MM.1S (cell line): ENCODE measurements at regions not wholly inside any gene's neighbourhood (a gene's known extent, or its start where the extent isn't known, plus 50 kb on each side); places are given as distances from the start of the nearest gene placed in this dataset.

ENCODE experiments used
- DNase-seq: peaks from one replicate; pipeline ENCODE4 v3.0.0-alpha.2; 2015
- H2AFZ ChIP-seq: fragments of 300-600 bp; sonication (generic); 2 replicates; pipeline ENCODE4 v1.6.0; 2016; ENCODE audit warnings: antibody characterized with exemption, low read length
- H3F3A ChIP-seq: fragments of 300-600 bp; sonication (generic); 2 replicates; pipeline ENCODE4 v1.6.1; 2016; ENCODE audit warnings: mild to moderate bottlenecking, antibody characterized with exemption, low read length, moderate library complexity, mixed read lengths; ENCODE audit not compliant: insufficient read depth
- H3K27ac ChIP-seq: fragments of 300-600 bp; sonication (generic); 2 replicates; pipeline ENCODE4 v1.5.1; 2016; ENCODE audit warnings: mild to moderate bottlenecking, low read length
- H3K27me3 ChIP-seq: fragments of 300-600 bp; sonication (generic); replicated peaks from 2 replicates; pipeline ENCODE4 v1.6.0; 2016; ENCODE audit warnings: low read length; ENCODE audit not compliant: insufficient read depth
- H3K36me3 ChIP-seq: fragments of 300-600 bp; sonication (generic); replicated peaks from 2 replicates; pipeline ENCODE4 v1.6.1; 2016; ENCODE audit warnings: mild to moderate bottlenecking, low read length, mixed read lengths; ENCODE audit not compliant: insufficient read depth
- H3K4me1 ChIP-seq: fragments of 300-600 bp; sonication (generic); 2 replicates; pipeline ENCODE4 v1.6.1; 2016; ENCODE audit warnings: low read length, mixed read lengths
- H3K4me2 ChIP-seq: fragments of 300-600 bp; sonication (generic); 2 replicates; pipeline ENCODE4 v1.6.0; 2016; ENCODE audit warnings: low read depth, low read length
- H3K4me3 ChIP-seq: fragments of 300-600 bp; sonication (generic); 2 replicates; pipeline ENCODE4 v1.5.1; 2016; ENCODE audit warnings: low read length, mixed read lengths
- H3K79me2 ChIP-seq: fragments of 300-600 bp; sonication (generic); 2 replicates; pipeline ENCODE4 v1.6.1; 2016; ENCODE audit warnings: mixed run types, low read length, mixed read lengths
- H3K9ac ChIP-seq: fragments of 300-600 bp; sonication (generic); 2 replicates; pipeline ENCODE4 v1.6.1; 2016; ENCODE audit warnings: low read length, mixed read lengths
- H3K9me2 ChIP-seq: fragments of 300-600 bp; sonication (generic); replicated peaks from 2 replicates; pipeline ENCODE4 v1.6.1; 2016; ENCODE audit warnings: mild to moderate bottlenecking, low read length, mixed read lengths; ENCODE audit not compliant: insufficient read depth
- H3K9me3 ChIP-seq: fragments of 300-600 bp; sonication (generic); replicated peaks from 2 replicates; pipeline ENCODE4 v1.6.1; 2016; ENCODE audit warnings: mild to moderate bottlenecking, low read length, mixed read lengths; ENCODE audit not compliant: insufficient read depth
- H4K20me1 ChIP-seq: fragments of 300-600 bp; sonication (generic); 2 replicates; pipeline ENCODE4 v1.6.1; 2016; ENCODE audit warnings: mild to moderate bottlenecking, low read length, moderate library complexity, mixed read lengths; ENCODE audit not compliant: insufficient read depth
- CTCF ChIP-seq: fragments of 300-600 bp; sonication (generic); IDR thresholded peaks from 2 replicates; pipeline ENCODE4 v1.5.1; 2016; ENCODE audit warnings: antibody characterized with exemption, low read length, mixed read lengths
- EZH2 ChIP-seq: fragments of 300-600 bp; sonication (generic); optimal IDR thresholded peaks from 2 replicates; pipeline ENCODE3; 2017; ENCODE audit warnings: low read depth, mild to moderate bottlenecking, antibody characterized with exemption, low read length, mixed read lengths
- EZH2phosphoT487 ChIP-seq: fragments of 300-600 bp; sonication (generic); IDR thresholded peaks from 2 replicates; pipeline ENCODE4 v1.6.1; 2018; ENCODE audit warnings: antibody characterized with exemption, low read length

GRCh38 chr10:57823398-57823797, 444.3 kb downstream of the IPMK start:
- Histone ChIP-seq H3K36me3 (no peaks in the 10 kb centered on the region), H3K9ac (no peak overlapping the region), H3K79me2 (no peaks in the 10 kb centered on the region), H4K20me1 (no peaks in the 10 kb centered on the region), H3F3A (no peaks in the 10 kb centered on the region), H3K9me3 (no peaks in the 10 kb centered on the region), H3K9me2 (no peaks in the 10 kb centered on the region; the same call in 1 of the 2 replicates), H3K4me2 (no peak overlapping the region), H3K27ac (no peak overlapping the region), H3K27me3 (no peaks in the 10 kb centered on the region), H3K4me1 (no peaks in the 10 kb centered on the region), H2AFZ (no peak overlapping the region), H3K4me3 (no peak overlapping the region)
- no peak for TF ChIP-seq CTCF
- no peak for TF ChIP-seq EZH2
- TF ChIP-seq EZH2phosphoT487, result no peak
- DNase-seq, result no peak

GRCh38 chr10:57822965-57823364, 444.7 kb downstream of the IPMK start:
- no peaks in the 10 kb centered on the region for H3K4me1 ChIP-seq
- H3K9ac ChIP-seq, result no peak overlapping the region
- H3K79me2 ChIP-seq, result no peaks in the 10 kb centered on the region
- no peak for DNase-seq
- H4K20me1 ChIP-seq, result no peaks in the 10 kb centered on the region
- no peak overlapping the region for H3K4me2 ChIP-seq
- TF ChIP-seq EZH2 (no peak), EZH2phosphoT487 (no peak), CTCF (no peak)
- H3K4me3 ChIP-seq, result no peak overlapping the region
- H3F3A ChIP-seq, result no peaks in the 10 kb centered on the region
- no peak overlapping the region for H3K27ac ChIP-seq
- no peaks in the 10 kb centered on the region for H3K36me3 ChIP-seq
- no peaks in the 10 kb centered on the region; the same call in 1 of the 2 replicates for H3K9me2 ChIP-seq
- no peaks in the 10 kb centered on the region for H3K9me3 ChIP-seq
- no peaks in the 10 kb centered on the region for H3K27me3 ChIP-seq
- H2AFZ ChIP-seq, result no peak overlapping the region

GRCh38 chr10:57818522-57818921, 449.2 kb downstream of the IPMK start:
- no peaks in the 10 kb centered on the region for H3K27me3 ChIP-seq
- DNase-seq, result no peak

More at GRCh38 chr10:57818522-57818921, 449.2 kb downstream of the IPMK start:
- Histone ChIP-seq H3K27ac (no peak overlapping the region), H3K9me2 (no peaks in the 10 kb centered on the region), H3K9ac (no peak overlapping the region), H3K4me2 (no peak overlapping the region), H3K9me3 (no peaks in the 10 kb centered on the region), H3K79me2 (no peaks in the 10 kb centered on the region), H3K36me3 (no peaks in the 10 kb centered on the region), H3K4me1 (no peaks in the 10 kb centered on the region), H2AFZ (no peak overlapping the region), H3K4me3 (no peak overlapping the region), H4K20me1 (no peaks in the 10 kb centered on the region), H3F3A (no peaks in the 10 kb centered on the region)
- TF ChIP-seq CTCF, result no peak
- no peak for TF ChIP-seq EZH2
- TF ChIP-seq EZH2phosphoT487, result no peak
